LNCaP clone FGC (cell line): ENCODE measurements at regions not wholly inside any gene's neighbourhood (a gene's known extent, or its start where the extent isn't known, plus 50 kb on each side); places are given as distances from the start of the nearest gene placed in this dataset.

Experiments
- DNase-seq: peaks from one replicate; pipeline ENCODE4 v3.0.0-alpha.2; 2011; ENCODE audit warnings: low read depth
- H3K4me3 ChIP-seq: 2 replicates; pipeline ENCODE4 v1.5.1; 2011; ENCODE audit warnings: mild to moderate bottlenecking, low read depth, low read length, control low read depth
- TF ChIP-seq, protein P1 (sequence below): IDR thresholded peaks from 2 replicates; pipeline ENCODE4 v1.5.1; 2012; ENCODE audit warnings: mild to moderate bottlenecking; ENCODE audit not compliant: control insufficient read depth, insufficient read depth; ENCODE audit errors: extremely low read depth

DNA sequence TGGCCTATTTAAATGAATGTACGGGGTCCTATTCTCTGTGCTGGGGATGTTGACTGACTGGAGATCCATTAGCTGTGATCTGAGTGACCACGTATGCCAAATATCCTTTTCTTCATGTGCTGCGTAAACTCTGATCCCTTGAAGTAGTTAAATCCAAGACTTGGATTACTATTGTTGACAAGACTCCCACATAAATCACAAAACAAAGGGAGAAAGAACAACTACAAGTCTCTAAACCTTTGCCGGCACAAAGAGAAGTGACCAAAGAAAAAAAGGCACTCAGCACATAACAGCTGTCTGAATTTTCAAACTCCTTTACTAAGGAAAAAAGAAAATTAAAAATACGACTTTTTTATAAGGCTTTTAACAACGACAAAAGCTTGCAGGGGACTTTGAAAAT, 559.9 kb upstream of the CDH8 start:
- TF ChIP-seq, protein P1, sequence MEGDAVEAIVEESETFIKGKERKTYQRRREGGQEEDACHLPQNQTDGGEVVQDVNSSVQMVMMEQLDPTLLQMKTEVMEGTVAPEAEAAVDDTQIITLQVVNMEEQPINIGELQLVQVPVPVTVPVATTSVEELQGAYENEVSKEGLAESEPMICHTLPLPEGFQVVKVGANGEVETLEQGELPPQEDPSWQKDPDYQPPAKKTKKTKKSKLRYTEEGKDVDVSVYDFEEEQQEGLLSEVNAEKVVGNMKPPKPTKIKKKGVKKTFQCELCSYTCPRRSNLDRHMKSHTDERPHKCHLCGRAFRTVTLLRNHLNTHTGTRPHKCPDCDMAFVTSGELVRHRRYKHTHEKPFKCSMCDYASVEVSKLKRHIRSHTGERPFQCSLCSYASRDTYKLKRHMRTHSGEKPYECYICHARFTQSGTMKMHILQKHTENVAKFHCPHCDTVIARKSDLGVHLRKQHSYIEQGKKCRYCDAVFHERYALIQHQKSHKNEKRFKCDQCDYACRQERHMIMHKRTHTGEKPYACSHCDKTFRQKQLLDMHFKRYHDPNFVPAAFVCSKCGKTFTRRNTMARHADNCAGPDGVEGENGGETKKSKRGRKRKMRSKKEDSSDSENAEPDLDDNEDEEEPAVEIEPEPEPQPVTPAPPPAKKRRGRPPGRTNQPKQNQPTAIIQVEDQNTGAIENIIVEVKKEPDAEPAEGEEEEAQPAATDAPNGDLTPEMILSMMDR: no peak
- DNase-seq: no peak
- H3K4me3 ChIP-seq: no peak overlapping the region

DNA sequence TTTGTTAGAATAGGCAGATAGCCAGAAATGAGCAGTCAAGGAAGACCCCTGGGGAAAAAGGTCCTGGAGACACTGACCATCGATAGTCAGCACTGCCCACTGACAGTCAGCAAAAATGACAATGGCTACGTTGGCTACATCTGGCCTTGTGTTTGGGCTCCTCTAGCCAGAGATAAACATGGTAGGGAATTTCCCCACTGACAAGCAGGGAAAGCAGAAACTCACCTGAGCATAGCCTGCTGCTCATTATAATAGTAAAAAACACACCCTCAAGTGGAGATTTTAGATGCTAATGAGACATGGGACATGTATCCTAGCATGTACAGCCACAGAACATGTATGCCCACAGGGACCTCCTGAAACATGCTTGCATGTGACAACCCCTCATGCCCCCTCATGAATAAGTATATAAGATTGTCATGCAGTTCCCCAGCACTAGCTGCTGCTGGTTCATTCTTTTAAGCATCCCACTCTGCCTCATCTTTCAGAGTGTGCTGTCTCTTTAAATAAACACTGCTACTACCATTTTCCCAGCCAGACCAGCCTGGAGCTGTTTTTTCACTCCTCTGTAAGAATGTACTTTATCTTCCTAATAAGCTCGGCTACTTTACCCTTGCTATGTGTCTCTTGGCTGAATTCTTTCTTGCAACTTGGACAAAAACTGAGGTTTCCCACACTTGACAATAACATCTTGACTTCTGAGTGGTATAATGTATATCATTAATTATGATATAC, 550.1 kb upstream of the CDH8 start:
- TF ChIP-seq, protein P1: no peak
- no peak for DNase-seq

DNA sequence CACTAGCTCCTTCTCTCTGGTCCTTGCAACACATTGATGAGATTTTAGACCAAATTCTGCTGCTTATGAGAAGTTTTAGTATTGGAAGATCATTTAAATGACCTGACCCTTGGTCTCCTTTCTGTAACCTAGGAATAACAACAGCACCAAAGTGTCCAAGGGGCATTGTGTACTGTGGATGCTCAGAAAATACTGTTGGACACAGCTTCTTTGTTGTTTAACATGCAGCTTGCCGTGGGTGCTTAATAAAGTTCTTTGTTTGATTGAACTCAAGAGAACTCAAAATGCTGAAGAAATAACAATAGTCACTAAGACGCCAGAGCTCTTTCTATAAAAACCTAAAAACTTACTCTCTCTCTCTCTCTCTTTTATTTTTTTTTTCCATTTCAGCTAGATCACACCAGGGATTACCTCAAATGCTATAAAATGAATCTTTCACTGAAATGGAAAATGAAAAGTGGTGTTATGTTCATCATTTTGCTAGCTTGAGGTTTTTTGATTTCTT, 548.9 kb upstream of the CDH8 start:
- H3K4me3 ChIP-seq: no peak overlapping the region
- TF ChIP-seq, protein P1: no peak
- no peak for DNase-seq

More for the DNA sequence above, 550.1 kb upstream of the CDH8 start:
- no peak overlapping the region for H3K4me3 ChIP-seq

DNA sequence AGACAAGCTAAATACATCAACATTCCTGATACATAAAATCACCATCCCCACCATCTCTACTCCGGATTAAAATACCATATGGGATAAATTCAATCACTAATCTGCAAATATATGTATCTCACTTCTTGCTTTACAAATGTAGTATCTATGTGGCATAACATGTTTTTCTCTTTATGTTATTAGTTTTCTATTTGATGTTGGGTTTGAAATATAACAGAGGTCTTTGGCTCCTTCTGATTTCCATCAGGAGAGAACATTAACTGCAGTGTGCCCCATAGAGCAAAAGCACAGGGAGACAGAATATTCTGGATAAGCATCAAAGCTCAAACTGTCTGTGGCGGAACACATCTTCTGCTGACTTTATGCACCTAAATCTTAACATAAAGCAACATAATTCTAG, 547.2 kb upstream of the CDH8 start:
- TF ChIP-seq, protein P1: no peak
- no peak overlapping the region for H3K4me3 ChIP-seq
- no peak for DNase-seq

DNA sequence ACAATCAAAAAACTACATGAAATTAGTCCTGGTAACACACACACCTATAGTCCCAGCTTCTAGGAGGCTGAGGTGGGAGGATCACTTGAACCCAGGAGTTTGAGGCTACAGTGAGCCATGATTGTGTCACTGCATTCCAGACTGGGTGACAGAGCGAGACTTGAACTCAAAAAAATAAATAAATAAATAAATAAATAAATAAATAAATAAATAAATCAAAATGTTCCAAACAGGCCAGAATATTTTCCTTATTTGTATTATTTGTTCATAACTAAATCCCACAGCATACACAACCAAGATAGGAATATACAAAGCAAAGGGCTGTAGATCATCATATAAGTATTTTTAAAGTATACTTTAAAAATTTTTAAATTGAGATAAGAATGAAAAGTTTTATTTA, 537.2 kb upstream of the CDH8 start:
- TF ChIP-seq, protein P1: no peak
- DNase-seq: no peak
- no peak overlapping the region for H3K4me3 ChIP-seq

DNA sequence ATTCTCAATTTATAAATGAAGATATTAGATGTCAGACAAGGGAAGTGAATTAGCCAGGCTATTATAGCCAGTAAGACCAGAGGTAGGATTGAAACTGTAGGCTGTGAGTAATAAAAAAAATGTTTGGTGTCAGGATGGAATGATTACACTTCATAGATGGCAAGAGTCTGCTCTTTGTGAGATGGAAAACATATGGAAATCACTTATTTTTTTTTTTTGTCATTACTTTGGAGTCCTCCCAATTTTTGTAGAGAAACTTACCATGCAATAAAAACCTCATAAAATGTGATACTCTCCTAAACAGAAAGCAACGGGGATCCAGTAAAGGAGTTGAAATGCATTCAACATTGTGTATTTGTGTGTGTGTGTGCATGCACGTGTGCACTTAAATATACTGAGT, 532.7 kb upstream of the CDH8 start:
- TF ChIP-seq, protein P1: no peak
- DNase-seq: no peak
- H3K4me3 ChIP-seq: no peak overlapping the region

DNA sequence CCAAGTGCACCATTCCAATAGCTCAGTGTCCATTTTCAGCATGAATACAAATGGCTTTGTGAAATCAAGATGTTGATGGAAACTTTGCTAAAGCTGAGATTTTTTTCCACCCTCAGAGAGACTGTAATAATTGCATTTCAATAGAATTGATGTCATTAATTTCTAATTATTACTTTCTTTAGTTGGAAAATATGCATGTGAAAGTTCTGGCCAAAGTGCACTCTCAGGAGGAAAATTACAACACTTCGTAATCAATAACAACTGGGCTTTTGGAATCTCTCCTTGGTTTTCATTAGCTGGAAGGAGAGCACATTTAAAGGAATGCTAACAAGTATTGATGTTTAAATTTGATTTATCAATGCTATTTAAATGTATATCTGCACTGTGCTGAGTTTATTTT, 529.5 kb upstream of the CDH8 start:
- TF ChIP-seq, protein P1: no peak
- no peak overlapping the region for H3K4me3 ChIP-seq
- DNase-seq: no peak
